H1 (cell line): ENCODE measurements at regions not wholly inside any gene's neighbourhood (a gene's known extent, or its start where the extent isn't known, plus 50 kb on each side); places are given as distances from the start of the nearest gene placed in this dataset.

Source experiments
- CTCF ChIA-PET: fragments of 300-600 bp; sonication (Branson Sonifier 250); formaldehyde crosslinking; loops from one replicate; lab custom pipeline; 2021; ENCODE audit not compliant: partially characterized antibody; lab: Charles Lee
- POLR2A ChIA-PET: fragments of 300-600 bp; sonication (Branson Sonifier 250); formaldehyde crosslinking; loops from one replicate; lab custom pipeline; 2021; ENCODE audit warnings: inconsistent platforms; ENCODE audit not compliant: partially characterized antibody; lab: Charles Lee
- DNase-seq, 2 experiments: peaks; one replicate each; pipeline versions ENCODE4 v3.0.0 to v3.0.0-alpha.2; 2010 to 2022; ENCODE audit warnings: low spot score in 2 of 2, low read depth in 1 of 2, mixed read lengths in 1 of 2
- FAIRE-seq: peaks from 2 replicates; lab custom pipeline; 2011; peaks lifted over from hg19 to GRCh38; lab: Jason Lieb, UNC
- H2AFZ ChIP-seq: 2 replicates; pipeline ENCODE4 v1.8.1; 2012; ENCODE audit warnings: low read length, inconsistent platforms
- H2AK5ac ChIP-seq: 2 replicates; pipeline ENCODE4 v1.6.1; 2013; ENCODE audit warnings: low read depth, low read length
- H2BK120ac ChIP-seq: replicated peaks from 2 replicates; pipeline ENCODE3; 2013; ENCODE audit warnings: low read depth, low read length, inconsistent platforms
- H2BK12ac ChIP-seq: 2 replicates; pipeline ENCODE4 v1.6.1; 2013; ENCODE audit warnings: low read depth, low read length
- H2BK15ac ChIP-seq: 2 replicates; pipeline ENCODE4 v1.6.1; 2013; ENCODE audit warnings: low read length
- H2BK20ac ChIP-seq: 2 replicates; pipeline ENCODE4 v1.6.1; 2013; ENCODE audit warnings: low read length
- H2BK5ac ChIP-seq: 2 replicates; pipeline ENCODE4 v1.6.1; 2013; ENCODE audit warnings: low read depth, low read length
- H3K14ac ChIP-seq: 2 replicates; pipeline ENCODE4 v1.6.1; 2013; ENCODE audit warnings: inconsistent platforms; ENCODE audit not compliant: insufficient read length
- H3K18ac ChIP-seq: 2 replicates; pipeline ENCODE4 v1.6.1; 2013; ENCODE audit warnings: low read length; ENCODE audit errors: extremely low read depth
- H3K23ac ChIP-seq: 2 replicates; pipeline ENCODE4 v1.6.1; 2013; ENCODE audit warnings: inconsistent platforms; ENCODE audit not compliant: insufficient read length
- H3K23me2 ChIP-seq: 2 replicates; pipeline ENCODE4 v1.6.1; 2013; ENCODE audit warnings: low read depth, low read length
- H3K27ac ChIP-seq: 2 replicates; pipeline ENCODE4 v1.6.1; 2011; ENCODE audit warnings: low read depth, low read length, inconsistent platforms
- H3K27me3 ChIP-seq, 4 experiments: replicated peaks in 1 of 4; 1 replicate in 1 of 4; 2 replicates in 3 of 4; pipeline versions ENCODE4 v1.6.1 to v1.8.1; 2011 to 2013; ENCODE audit warnings: low read length in 3 of 4, mild to moderate bottlenecking in 3 of 4, inconsistent platforms in 2 of 4, mixed read lengths in 2 of 4, moderate library complexity in 1 of 4; ENCODE audit not compliant: control insufficient read depth in 3 of 4, insufficient read depth in 3 of 4; ENCODE audit errors: extremely low read depth in 1 of 4
- H3K36me3 ChIP-seq, 4 experiments: 2 replicates each; pipeline versions ENCODE4 v1.6.1 to v1.8.1; 2011 to 2013; ENCODE audit warnings: mild to moderate bottlenecking in 4 of 4, low read length in 3 of 4, moderate library complexity in 2 of 4, control low read depth in 1 of 4, inconsistent platforms in 1 of 4; ENCODE audit not compliant: insufficient read depth in 4 of 4, control insufficient read depth in 2 of 4
- H3K4ac ChIP-seq: replicated peaks from 2 replicates; pipeline ENCODE3; 2013; ENCODE audit warnings: low read length, low read depth, mixed read lengths, inconsistent platforms; ENCODE audit not compliant: insufficient read length
- H3K4me1 ChIP-seq, 4 experiments: replicated peaks in 1 of 4; 1 replicate in 1 of 4; 2 replicates in 3 of 4; pipeline versions ENCODE4 v1.6.1 to v1.8.1; 2011 to 2013; ENCODE audit warnings: low read length in 3 of 4, inconsistent platforms in 2 of 4, mixed read lengths in 1 of 4; ENCODE audit not compliant: insufficient read depth in 4 of 4, control insufficient read depth in 3 of 4
- H3K4me2 ChIP-seq, 2 experiments: 2 replicates each; pipeline versions ENCODE4 v1.6.1 to v1.8.1; 2011 to 2013; ENCODE audit warnings: low read depth in 2 of 2, low read length in 2 of 2, control low read depth in 1 of 2, inconsistent platforms in 1 of 2, mild to moderate bottlenecking in 1 of 2; ENCODE audit not compliant: insufficient read depth in 1 of 2
- H3K4me3 ChIP-seq, 4 experiments: fragments of 200-600, 300-600 bp in 1 of 4; sonication (generic), shearing (Covaris generic), sonication (Bioruptor Twin) in 1 of 4; 2 replicates each; pipeline versions ENCODE4 v1.5.1 to v1.8.1; 2011 to 2016; ENCODE audit warnings: low read length in 4 of 4, low read depth in 3 of 4, control low read depth in 2 of 4, inconsistent platforms in 2 of 4, mild to moderate bottlenecking in 2 of 4, mixed read lengths in 1 of 4, moderate library complexity in 1 of 4; ENCODE audit not compliant: insufficient read depth in 2 of 4; ENCODE audit errors: extremely low read depth in 1 of 4
- H3K56ac ChIP-seq: replicated peaks from 2 replicates; pipeline ENCODE3; 2013; ENCODE audit warnings: low read depth, mild to moderate bottlenecking, mixed read lengths, low read length, inconsistent platforms; ENCODE audit not compliant: insufficient read length
- H3K79me1 ChIP-seq: 2 replicates; pipeline ENCODE4 v1.6.1; 2013; ENCODE audit warnings: low read depth, low read length, control low read depth
- H3K79me2 ChIP-seq, 2 experiments: 2 replicates each; pipeline versions ENCODE4 v1.6.1 to v1.8.1; 2012 to 2013; ENCODE audit warnings: low read length in 2 of 2, mild to moderate bottlenecking in 2 of 2, inconsistent platforms in 1 of 2; ENCODE audit not compliant: insufficient read depth in 2 of 2, control insufficient read depth in 1 of 2
- H3K9ac ChIP-seq, 4 experiments: replicated peaks in 1 of 4; 1 replicate in 1 of 4; 2 replicates in 3 of 4; pipeline versions ENCODE4 v1.6.1 to v1.8.1; 2011 to 2013; ENCODE audit warnings: low read depth in 3 of 4, low read length in 3 of 4, control low read depth in 2 of 4, mild to moderate bottlenecking in 2 of 4, moderate library complexity in 2 of 4, inconsistent platforms in 1 of 4; ENCODE audit errors: extremely low read depth in 1 of 4
- H3K9me3 ChIP-seq, 2 experiments: 2 replicates each; pipeline versions ENCODE4 v1.6.1 to v1.8.1; 2012 to 2013; ENCODE audit warnings: mild to moderate bottlenecking in 2 of 2, moderate library complexity in 2 of 2, control low read depth in 1 of 2, inconsistent platforms in 1 of 2, low read depth in 1 of 2, low read length in 1 of 2, mixed read lengths in 1 of 2; ENCODE audit not compliant: insufficient read depth in 2 of 2
- H4K20me1 ChIP-seq, 2 experiments: replicated peaks in 1 of 2; 2 replicates each; pipeline versions ENCODE3 to v1.8.1; 2011 to 2013; ENCODE audit warnings: inconsistent platforms in 2 of 2, low read length in 2 of 2, mild to moderate bottlenecking in 1 of 2; ENCODE audit not compliant: insufficient read depth in 2 of 2, control insufficient read depth in 1 of 2
- H4K5ac ChIP-seq: 2 replicates; pipeline ENCODE4 v1.6.1; 2013; ENCODE audit warnings: low read length, low read depth, mixed read lengths, inconsistent platforms; ENCODE audit not compliant: insufficient read length
- H4K8ac ChIP-seq: 2 replicates; pipeline ENCODE4 v1.8.0; 2013; ENCODE audit warnings: mild to moderate bottlenecking, moderate library complexity, low read length, inconsistent platforms; ENCODE audit not compliant: insufficient read depth; ENCODE audit errors: extremely low read depth
- H4K91ac ChIP-seq: replicated peaks from 2 replicates; pipeline ENCODE3; 2013; ENCODE audit warnings: low read length, mixed read lengths, inconsistent platforms; ENCODE audit not compliant: insufficient read length
- BCL11A ChIP-seq, 2 experiments: IDR thresholded peaks; one replicate each; pipeline ENCODE4 v1.6.1; 2011; ENCODE audit warnings: low read depth in 2 of 2, low read length in 2 of 2, mild to moderate bottlenecking in 2 of 2
- CTBP2 ChIP-seq: IDR thresholded peaks from 2 replicates; pipeline ENCODE4 v1.7.0; 2011; ENCODE audit warnings: borderline replicate concordance, mild to moderate bottlenecking, moderate library complexity, mixed read lengths, low read length; ENCODE audit not compliant: insufficient read depth, insufficient read length
- MAFK ChIP-seq: IDR thresholded peaks from 2 replicates; pipeline ENCODE4 v1.6.1; 2012; ENCODE audit warnings: low read depth, mild to moderate bottlenecking, improper control_type of control experiment, low read length
- POLR2AphosphoS5 ChIP-seq: IDR thresholded peaks from 2 replicates; pipeline ENCODE4 v1.6.1; 2011; ENCODE audit warnings: low read depth, low read length
- SIN3A ChIP-seq, 2 experiments: IDR thresholded peaks in 1 of 2; conservative IDR thresholded peaks in 1 of 2; 2 replicates each; pipeline ENCODE4 v1.6.1; 2011 to 2012; ENCODE audit warnings: low read length in 2 of 2, improper control_type of control experiment in 1 of 2, low read depth in 1 of 2, mild to moderate bottlenecking in 1 of 2
- SIRT6 ChIP-seq: IDR thresholded peaks from one replicate; pipeline ENCODE4 v1.7.1; 2012; ENCODE audit warnings: low read length, inconsistent platforms
- SRF ChIP-seq: IDR thresholded peaks from 2 replicates; pipeline ENCODE4 v1.6.1; 2011; ENCODE audit warnings: mild to moderate bottlenecking, low read depth, low read length, moderate library complexity
- WGBS, 2 experiments: shearing (Covaris generic) in 1 of 2; methylation state at CpG; one replicate each; pipeline versions ENCODE4 v1.1.6 to v1.1.7; 2013 to 2015; ENCODE audit warnings: low lambda C conversion rate in 2 of 2, mixed read lengths in 2 of 2, inconsistent platforms in 1 of 2, low coverage in 1 of 2, missing lambda C conversion rate in 1 of 2; ENCODE audit not compliant: insufficient replicate concordance in 2 of 2, insufficient coverage in 1 of 2, insufficient read length in 1 of 2; ENCODE audit errors: extremely low coverage in 1 of 2, missing lambda C conversion rate in 1 of 2; 5-methylcytosine and 5-hydroxymethylcytosine counted together
- TF ChIP-seq, protein P1 (sequence below): IDR thresholded peaks from 2 replicates; pipeline ENCODE4 v1.6.1; 2012; ENCODE audit warnings: low read length, inconsistent platforms

DNA sequence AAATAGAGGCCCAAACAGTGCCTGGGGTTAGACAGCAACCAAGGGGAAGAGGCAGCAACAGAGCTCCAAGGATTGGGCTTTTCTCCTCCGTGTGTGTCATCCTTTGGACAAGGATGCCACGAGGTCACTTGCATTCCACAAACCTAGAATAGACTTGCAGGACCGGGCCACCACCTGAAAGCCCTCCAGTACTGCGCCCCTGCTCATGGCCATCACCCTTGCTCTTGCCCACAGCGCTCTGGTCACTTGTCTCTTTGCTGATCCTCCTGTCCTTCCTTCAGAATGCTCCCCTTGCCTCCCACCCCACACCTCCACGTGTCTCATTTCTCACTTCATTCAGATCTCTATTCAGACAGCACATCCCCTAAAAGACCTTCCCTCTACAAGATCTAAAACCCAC is 247.4 kb downstream of the MATN1 start:
- Histone ChIP-seq H4K91ac (no peak overlapping the region), H3K9me3 (peaks cover 6 to 10% of the 10 kb centered on the region in 2 experiments; a peak in 3 of 4 replicates), H3K36me3 (no peaks in the 10 kb centered on the region), H3K79me2 (no peaks in the 10 kb centered on the region), H3K79me1 (no peaks in the 10 kb centered on the region), H3K9ac (no peak overlapping the region), H3K56ac (no peak overlapping the region), H3K23me2 (peaks cover 2% of the 10 kb centered on the region; the same call in 1 of the 2 replicates), H4K20me1 (no peaks in the 10 kb centered on the region), H2AFZ (no peak overlapping the region), H2BK12ac (no peak overlapping the region), H3K4me2 (no peak overlapping the region), H3K27ac (no peak overlapping the region), H3K4ac (no peak overlapping the region), H2BK120ac (no peak overlapping the region), H3K18ac (no peak overlapping the region), H2BK5ac (no peak overlapping the region), H2BK20ac (no peak overlapping the region), H3K23ac (no peak overlapping the region), H3K4me3 (no peak overlapping the region), H2BK15ac (no peak overlapping the region), H4K8ac (no peak overlapping the region), H2AK5ac (no peak overlapping the region), H3K14ac (no peak overlapping the region), H3K27me3 (no peaks in the 10 kb centered on the region), H3K4me1 (no peaks in the 10 kb centered on the region; a peak in 1 of 7 replicates), H4K5ac (no peak overlapping the region)
- FAIRE-seq: no peak
- WGBS, 2 experiments: 72% methylated on average over 6 of the region's 6 CpGs; no CpG with 5 or more reads in 1 of the 2 experiments
- ChIA-PET POLR2A (no interaction called here), CTCF (interaction anchor here (1.2 kb wide), 1 partner anchor 26 kb away, joined by 4 read pairs; no protein-coding TSS in a partner anchor)
- no peak for DNase-seq
- TF ChIP-seq CTBP2 (no peak), SRF (no peak), BCL11A (IDR thresholded peaks at IDR 0.05; ENCODE audit: low read depth in 2 of 2, low read length in 2 of 2) (no peak), SIRT6 (no peak), MAFK (no peak), SIN3A (conservative IDR thresholded peaks at IDR 0.05 in 1 of 2, IDR thresholded peaks at IDR 0.05 in 1 of 2; ENCODE audit: low read depth in 1 of 2, low read length in 2 of 2) (no peak), POLR2AphosphoS5 (no peak)
- TF ChIP-seq, protein P1, sequence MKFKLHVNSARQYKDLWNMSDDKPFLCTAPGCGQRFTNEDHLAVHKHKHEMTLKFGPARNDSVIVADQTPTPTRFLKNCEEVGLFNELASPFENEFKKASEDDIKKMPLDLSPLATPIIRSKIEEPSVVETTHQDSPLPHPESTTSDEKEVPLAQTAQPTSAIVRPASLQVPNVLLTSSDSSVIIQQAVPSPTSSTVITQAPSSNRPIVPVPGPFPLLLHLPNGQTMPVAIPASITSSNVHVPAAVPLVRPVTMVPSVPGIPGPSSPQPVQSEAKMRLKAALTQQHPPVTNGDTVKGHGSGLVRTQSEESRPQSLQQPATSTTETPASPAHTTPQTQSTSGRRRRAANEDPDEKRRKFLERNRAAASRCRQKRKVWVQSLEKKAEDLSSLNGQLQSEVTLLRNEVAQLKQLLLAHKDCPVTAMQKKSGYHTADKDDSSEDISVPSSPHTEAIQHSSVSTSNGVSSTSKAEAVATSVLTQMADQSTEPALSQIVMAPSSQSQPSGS: no peak
